ENCODE measurements at regions not wholly inside any gene's neighbourhood (a gene's known extent, or its start where the extent isn't known, plus 50 kb on each side); places are given as distances from the start of the nearest gene placed in this dataset.

DNA sequence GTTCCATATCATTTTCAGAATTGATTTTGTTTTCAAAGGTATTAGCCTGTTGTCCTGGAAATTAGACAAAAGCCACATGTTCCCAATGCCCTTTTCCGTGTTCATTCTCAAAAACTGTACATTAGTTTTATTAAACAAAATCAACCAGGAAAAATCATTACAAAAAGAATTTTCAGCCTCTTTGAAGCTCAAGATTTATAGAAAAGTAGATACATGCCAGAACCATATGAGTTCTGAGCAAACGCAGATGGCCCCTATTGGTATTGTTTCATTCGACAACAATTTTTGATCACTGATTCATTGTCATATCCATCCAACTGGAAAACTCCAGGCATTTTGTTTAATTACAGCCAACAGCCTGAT, 148.5 kb upstream of the GRAMD2B start:
- no peak for TF ChIP-seq POLR2A (IDR thresholded peaks at IDR 0.05; ENCODE audit: low read depth)
- no peak for TF ChIP-seq CTCF (IDR thresholded peaks at IDR 0.05)

Measured in esophagus muscularis mucosa (tissue), 3 donors.